Neural cell (in vitro differentiated cells): ENCODE measurements at regions not wholly inside any gene's neighbourhood (a gene's known extent, or its start where the extent isn't known, plus 50 kb on each side); places are given as distances from the start of the nearest gene placed in this dataset.

Source experiments
- H2AFZ ChIP-seq: fragments of 200-600, 300-800 bp; sonication (generic), shearing (Covaris generic); 2 replicates; pipeline ENCODE4 v1.6.0; 2014; ENCODE audit warnings: low read depth, mild to moderate bottlenecking, antibody characterized with exemption, low read length, moderate library complexity
- H3F3A ChIP-seq: fragments of 200-600 bp; shearing (Covaris generic); 2 replicates; pipeline ENCODE4 v1.6.1; 2016; ENCODE audit warnings: mild to moderate bottlenecking, moderate library complexity, mixed read lengths, antibody characterized with exemption, low read length; ENCODE audit not compliant: insufficient read depth, poor library complexity, severe bottlenecking
- H3K27ac ChIP-seq: fragments of 200-600, 300-800 bp; sonication (generic), shearing (Covaris generic); 2 replicates; pipeline ENCODE4 v1.5.1; 2014; ENCODE audit warnings: mild to moderate bottlenecking, low read length, moderate library complexity
- H3K27me3 ChIP-seq: fragments of 300-800, 200-600 bp; sonication (generic), shearing (Covaris generic); 2 replicates; pipeline ENCODE4 v1.6.0; 2014; ENCODE audit warnings: mild to moderate bottlenecking, low read depth, low read length, moderate library complexity; ENCODE audit not compliant: insufficient read depth
- H3K36me3 ChIP-seq: fragments of 300-800, 200-600 bp; sonication (generic), shearing (Covaris generic); 2 replicates; pipeline ENCODE4 v1.5.1; 2014; ENCODE audit warnings: mild to moderate bottlenecking, antibody characterized with exemption, low read length, moderate library complexity; ENCODE audit not compliant: insufficient read depth
- H3K4me2 ChIP-seq: fragments of 300-800, 200-600 bp; sonication (generic), shearing (Covaris generic); 2 replicates; pipeline ENCODE4 v1.6.0; 2014; ENCODE audit warnings: mild to moderate bottlenecking, low read length
- H3K4me3 ChIP-seq: fragments of 300-800, 200-600 bp; sonication (generic), shearing (Covaris generic); 2 replicates; pipeline ENCODE4 v1.5.1; 2014; ENCODE audit warnings: mild to moderate bottlenecking, low read length, moderate library complexity
- H3K79me2 ChIP-seq: fragments of 200-600 bp; shearing (Covaris generic); replicated peaks from 2 replicates; pipeline ENCODE4 v1.6.0; 2014; ENCODE audit warnings: mild to moderate bottlenecking, low read length, moderate library complexity; ENCODE audit not compliant: insufficient read depth
- H3K9ac ChIP-seq: fragments of 300-800, 200-600 bp; sonication (generic), shearing (Covaris generic); 2 replicates; pipeline ENCODE4 v1.6.1; 2016; ENCODE audit warnings: mild to moderate bottlenecking, low read length, mixed read lengths
- H3K9me2 ChIP-seq: fragments of 200-600 bp; shearing (Covaris generic); 2 replicates; pipeline ENCODE4 v1.6.1; 2016; ENCODE audit warnings: mild to moderate bottlenecking, low read length, mixed read lengths; ENCODE audit not compliant: insufficient read depth
- H3K9me3 ChIP-seq: fragments of 200-600, 300-800 bp; sonication (generic), shearing (Covaris generic); 2 replicates; pipeline ENCODE4 v1.6.1; 2016; ENCODE audit warnings: mild to moderate bottlenecking, mixed run types, low read length, moderate library complexity, mixed read lengths
- H4K20me1 ChIP-seq: fragments of 200-600 bp; shearing (Covaris generic); 2 replicates; pipeline ENCODE4 v1.6.1; 2016; ENCODE audit warnings: mild to moderate bottlenecking, mixed run types; ENCODE audit not compliant: insufficient read depth
- CTCF ChIP-seq: fragments of 450-650 bp; IDR thresholded peaks from 2 replicates; pipeline ENCODE4 v1.5.1; 2014; ENCODE audit warnings: antibody characterized with exemption, mild to moderate bottlenecking, moderate library complexity; ENCODE audit not compliant: poor library complexity, severe bottlenecking
- EP300 ChIP-seq: fragments of 450-650 bp; conservative IDR thresholded peaks from 2 replicates; pipeline ENCODE4 v1.6.1; 2014; ENCODE audit warnings: antibody characterized with exemption, mild to moderate bottlenecking, moderate library complexity; ENCODE audit not compliant: poor library complexity, severe bottlenecking
- EZH2 ChIP-seq: fragments of 200-600, 300-800 bp; shearing (Covaris generic), sonication (generic); IDR thresholded peaks from 2 replicates; pipeline ENCODE4 v1.6.1; 2014; ENCODE audit warnings: antibody characterized with exemption, low read length, borderline replicate concordance, mild to moderate bottlenecking; ENCODE audit not compliant: insufficient read depth, poor library complexity, severe bottlenecking
- MXI1 ChIP-seq: fragments of 450-650 bp; conservative IDR thresholded peaks from 2 replicates; pipeline ENCODE4 v1.6.1; 2014; ENCODE audit warnings: antibody characterized with exemption, mild to moderate bottlenecking; ENCODE audit not compliant: poor library complexity, severe bottlenecking
- POLR2AphosphoS5 ChIP-seq: IDR thresholded peaks from 2 replicates; pipeline ENCODE4 v1.6.1; 2012
- RAD21 ChIP-seq: fragments of 450-650 bp; conservative IDR thresholded peaks from 2 replicates; pipeline ENCODE4 v1.6.1; 2014; ENCODE audit warnings: antibody characterized with exemption, mild to moderate bottlenecking, moderate library complexity
- REST ChIP-seq: IDR thresholded peaks from 2 replicates; pipeline ENCODE4 v1.6.1; 2012; ENCODE audit warnings: borderline replicate concordance
- SMC3 ChIP-seq: fragments of 450-650 bp; conservative IDR thresholded peaks from 2 replicates; pipeline ENCODE4 v1.6.1; 2014; ENCODE audit warnings: antibody characterized with exemption, mild to moderate bottlenecking, moderate library complexity; ENCODE audit not compliant: poor library complexity
- TAF1 ChIP-seq: IDR thresholded peaks from 2 replicates; pipeline ENCODE4 v1.6.1; 2012; ENCODE audit warnings: low read depth

GRCh38 chr18:57890266-57890665, 87.2 kb upstream of the ATP8B1 start:
- no peak for TF ChIP-seq REST
- no peak for TF ChIP-seq CTCF
- TF ChIP-seq RAD21: no peak
- no peak for TF ChIP-seq EP300
- TF ChIP-seq MXI1: no peak
- no peak for TF ChIP-seq POLR2AphosphoS5
- TF ChIP-seq EZH2: no peak
- no peak for TF ChIP-seq TAF1
- no peak for TF ChIP-seq SMC3
- Histone ChIP-seq H3K9me2 (no peaks in the 10 kb centered on the region), H3K9ac (no peak overlapping the region), H3K27ac (no peak overlapping the region), H2AFZ (no peak overlapping the region), H3K9me3 (no peaks in the 10 kb centered on the region), H3K36me3 (no peaks in the 10 kb centered on the region), H3K4me2 (no peak overlapping the region), H3K27me3 (no peaks in the 10 kb centered on the region), H3K79me2 (no peaks in the 10 kb centered on the region), H3K4me3 (no peak overlapping the region), H3F3A (no peaks in the 10 kb centered on the region), H4K20me1 (no peaks in the 10 kb centered on the region)

- Histone ChIP-seq H3K36me3 (no peaks in the 10 kb centered on the region), H3K27ac (no peak overlapping the region), H3K79me2 (no peaks in the 10 kb centered on the region), H3K9ac (no peak overlapping the region), H3F3A (no peaks in the 10 kb centered on the region), H3K27me3 (no peaks in the 10 kb centered on the region), H2AFZ (no peak overlapping the region), H3K4me3 (no peak overlapping the region), H3K4me2 (no peak overlapping the region), H3K9me3 (no peaks in the 10 kb centered on the region), H4K20me1 (no peaks in the 10 kb centered on the region), H3K9me2 (no peaks in the 10 kb centered on the region)
- TF ChIP-seq EZH2: no peak
- no peak for TF ChIP-seq EP300
- TF ChIP-seq SMC3: no peak
Measured at GRCh38 chr18:57889841-57890240, 86.7 kb upstream of the ATP8B1 start.
